DND-41 (cell line): ENCODE measurements at regions not wholly inside any gene's neighbourhood (a gene's known extent, or its start where the extent isn't known, plus 50 kb on each side); places are given as distances from the start of the nearest gene placed in this dataset.

Experiments
- CTCF ChIP-seq: IDR thresholded peaks from 2 replicates; pipeline ENCODE4 v1.5.1; 2012; ENCODE audit warnings: borderline replicate concordance, low read length, moderate library complexity, mild to moderate bottlenecking; ENCODE audit not compliant: poor library complexity, severe bottlenecking; ENCODE audit errors: extremely low read depth
- EZH2 ChIP-seq: IDR thresholded peaks from 3 replicates; pipeline ENCODE4 v1.6.1; 2012; ENCODE audit warnings: borderline replicate concordance, low read depth, mild to moderate bottlenecking, moderate library complexity, low read length, inconsistent platforms; ENCODE audit not compliant: severe bottlenecking

DNA sequence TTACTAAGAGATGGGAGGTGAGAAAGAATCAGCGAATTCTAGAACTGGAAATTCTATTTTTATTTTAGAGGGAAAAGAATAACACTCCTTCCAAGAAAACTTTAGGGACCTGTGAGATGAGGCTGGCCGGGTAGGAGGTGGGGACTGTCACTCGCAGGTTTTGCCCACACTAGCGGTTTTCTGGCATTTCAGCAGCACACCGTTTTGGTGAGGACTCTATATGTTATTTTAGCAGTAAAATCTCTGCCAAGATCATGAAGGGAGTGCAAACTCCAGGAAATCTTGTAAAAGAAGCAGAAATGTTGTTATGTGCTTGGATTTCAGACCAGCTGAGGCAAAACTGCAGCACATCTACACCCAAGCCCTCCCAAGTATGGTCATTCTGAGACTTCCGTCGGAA lies 470.6 kb downstream of the PSAT1 start:
- no peak for TF ChIP-seq EZH2
- TF ChIP-seq CTCF = no peak
